ENCODE measurements at regions not wholly inside any gene's neighbourhood (a gene's known extent, or its start where the extent isn't known, plus 50 kb on each side); places are given as distances from the start of the nearest gene placed in this dataset.

DNA sequence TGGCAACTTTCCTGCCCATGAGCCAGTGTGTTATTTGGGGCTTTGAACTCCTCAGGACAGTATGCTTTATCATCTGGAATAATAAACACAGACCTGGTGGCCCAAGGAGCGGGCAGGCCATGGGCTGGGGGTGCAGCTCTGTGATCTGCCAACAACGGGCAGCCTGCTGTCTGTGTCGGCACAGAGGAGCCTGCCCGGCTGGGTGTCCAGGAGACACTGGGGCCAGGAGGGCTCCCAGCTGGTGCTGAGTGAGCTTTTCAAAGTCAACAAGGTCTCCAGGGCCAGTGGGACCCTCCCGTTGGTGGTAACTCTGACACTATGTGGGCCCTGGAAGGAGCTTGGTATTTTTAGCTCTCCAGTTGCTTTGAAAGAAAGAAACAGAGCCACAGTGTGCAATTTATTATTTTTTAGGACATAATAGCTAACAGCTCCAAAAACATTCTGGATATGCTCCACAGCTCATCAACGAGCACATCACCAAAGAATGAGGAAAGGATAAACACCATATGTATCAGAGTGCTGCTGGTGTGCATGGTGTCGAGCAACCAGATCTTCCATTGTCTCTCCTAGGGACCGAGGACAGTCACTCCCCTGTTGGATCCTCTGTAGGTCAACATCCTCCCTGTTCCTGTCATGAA is 488.7 kb upstream of the USP24 start:
- TF ChIP-seq CTCF (IDR thresholded peaks at IDR 0.05): no peak
- Histone ChIP-seq H3K9me3 (no peaks in the 10 kb centered on the region), H3K36me3 (no peaks in the 10 kb centered on the region), H3K4me1 (no peaks in the 10 kb centered on the region), H3K4me3 (no peak overlapping the region), H3K27me3 (no peaks in the 10 kb centered on the region), H3K27ac (no peak overlapping the region)
- no peak for DNase-seq (ENCODE audit: low spot score)

- peak; percentile 38 to 64 for TF ChIP-seq CTCF (IDR thresholded peaks at IDR 0.05)
- no peaks in the 10 kb centered on the region for H3K9me3 ChIP-seq
- no peak overlapping the region for H3K4me3 ChIP-seq
These were observed 486.9 kb upstream of the USP24 start for GRCh38 chr1:55702064-55702463.

DNA sequence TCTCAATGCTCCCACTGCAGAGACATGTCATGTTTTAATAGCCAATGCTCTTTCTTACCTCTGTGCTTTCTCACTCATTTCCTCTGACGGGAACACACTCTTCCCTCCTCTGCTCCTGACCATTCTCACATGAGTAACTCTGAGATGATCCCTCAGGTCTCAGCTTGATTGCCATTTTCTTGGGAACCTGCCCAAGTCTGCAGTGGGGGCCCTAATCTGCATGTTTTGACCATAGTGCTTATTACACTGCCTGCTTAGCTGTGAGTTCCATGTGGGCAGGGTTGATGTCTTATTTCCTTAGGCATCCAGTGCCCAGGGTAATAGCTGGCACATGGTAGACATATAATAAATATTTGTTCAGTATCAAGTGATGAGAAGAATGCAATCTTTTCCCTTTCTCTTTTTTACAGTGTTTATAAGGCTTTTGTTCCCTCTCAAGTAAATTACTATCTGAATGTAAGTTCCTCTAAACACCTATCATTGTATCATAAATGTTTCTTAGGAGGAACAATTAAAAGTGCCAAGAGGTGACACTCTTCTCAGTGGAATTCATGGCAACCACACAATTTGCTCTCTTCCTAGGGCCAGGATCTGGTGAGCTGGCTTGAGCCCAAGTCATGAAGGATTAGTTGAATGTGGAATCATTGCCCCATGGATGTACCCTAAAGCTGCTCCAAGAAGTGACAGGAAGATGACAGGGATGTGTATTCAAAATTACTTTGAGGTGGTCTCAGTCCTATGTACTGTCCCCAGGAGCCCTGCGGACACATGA is 485.4 kb upstream of the USP24 start:
- H3K4me3 ChIP-seq: no peak overlapping the region
- H3K4me1 ChIP-seq: peaks cover 0 to 13% of the 10 kb centered on the region in 2 donors
- TF ChIP-seq CTCF (IDR thresholded peaks at IDR 0.05): no peak
- H3K27me3 ChIP-seq: no peaks in the 10 kb centered on the region
- no peak overlapping the region for H3K27ac ChIP-seq
- no peaks in the 10 kb centered on the region for H3K9me3 ChIP-seq
- no peak for DNase-seq (ENCODE audit: low spot score)
- no peaks in the 10 kb centered on the region for H3K36me3 ChIP-seq

More at GRCh38 chr1:55702064-55702463, 486.9 kb upstream of the USP24 start:
- Histone ChIP-seq H3K4me1 (no peaks in the 10 kb centered on the region), H3K27ac (no peak overlapping the region), H3K27me3 (no peaks in the 10 kb centered on the region), H3K36me3 (no peaks in the 10 kb centered on the region)
- DNase-seq (ENCODE audit: low spot score): no peak

DNA sequence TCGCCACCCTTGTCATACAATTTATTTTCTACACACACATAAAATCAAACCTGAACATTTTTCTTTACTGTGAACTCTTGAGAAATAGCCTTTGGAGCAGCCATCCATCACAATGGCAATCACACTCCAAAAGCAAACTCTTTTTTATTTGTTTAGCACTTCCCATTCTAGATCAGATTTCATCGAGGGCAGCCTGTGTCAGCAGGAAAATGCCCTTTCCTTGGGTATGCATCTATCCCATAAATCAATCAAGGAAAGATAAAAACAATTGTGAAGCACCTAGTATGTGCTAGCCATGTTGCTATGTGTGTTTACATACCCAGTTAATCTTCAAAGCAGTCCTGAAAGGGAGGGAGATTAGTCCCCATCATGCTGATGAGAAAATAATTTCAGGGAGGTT is 484.1 kb upstream of the USP24 start:
- H3K4me3 ChIP-seq: no peak overlapping the region
- H3K9me3 ChIP-seq: no peaks in the 10 kb centered on the region
- H3K36me3 ChIP-seq: no peaks in the 10 kb centered on the region
- no peak for DNase-seq (ENCODE audit: low spot score)
- no peak for TF ChIP-seq CTCF (IDR thresholded peaks at IDR 0.05)
- no peak overlapping the region for H3K27ac ChIP-seq
- H3K27me3 ChIP-seq: no peaks in the 10 kb centered on the region
- peaks cover 0 to 23% of the 10 kb centered on the region in 2 donors for H3K4me1 ChIP-seq

GRCh38 chr1:55697997-55698535 is 482.9 kb upstream of the USP24 start:
- H3K27ac ChIP-seq: no peak overlapping the region
- no peaks in the 10 kb centered on the region for H3K9me3 ChIP-seq
- no peaks in the 10 kb centered on the region for H3K27me3 ChIP-seq
- no peak overlapping the region for H3K4me3 ChIP-seq
- no peak for DNase-seq (ENCODE audit: low spot score)
- no peaks in the 10 kb centered on the region for H3K36me3 ChIP-seq
- TF ChIP-seq CTCF (IDR thresholded peaks at IDR 0.05): no peak
- peaks cover 0 to 24% of the 10 kb centered on the region in 2 donors for H3K4me1 ChIP-seq
